ENCODE measurements at regions not wholly inside any gene's neighbourhood (a gene's known extent, or its start where the extent isn't known, plus 50 kb on each side); places are given as distances from the start of the nearest gene placed in this dataset.

GRCh38 chr2:64704161-64704560, 50.4 kb upstream of the SERTAD2 start:
- DNase-seq: no peak

- no peak for DNase-seq
Measured at GRCh38 chr2:64704996-64705395, 51.3 kb upstream of the SERTAD2 start.

- DNase-seq: no peak
Measured at GRCh38 chr2:64707276-64707675, 53.6 kb upstream of the SERTAD2 start.

GRCh38 chr2:64708829-64709228, 55.1 kb upstream of the SERTAD2 start:
- no peak for DNase-seq

- DNase-seq: no peak
Measured at GRCh38 chr2:64711252-64711800, 57.6 kb upstream of the SERTAD2 start.

- DNase-seq: no peak
Measured at GRCh38 chr2:64713686-64714085, 60.0 kb upstream of the SERTAD2 start.

- no peak for DNase-seq
Measured at GRCh38 chr2:64716569-64716968, 62.9 kb upstream of the SERTAD2 start.

GRCh38 chr2:64718250-64718885, 64.7 kb upstream of the SERTAD2 start:
- no peak for DNase-seq

- no peak for DNase-seq
Measured at GRCh38 chr2:64720535-64721319, 67.0 kb upstream of the SERTAD2 start.

- DNase-seq: no peak
Measured at GRCh38 chr2:64721320-64721623, 67.6 kb upstream of the SERTAD2 start.

- DNase-seq: no peak
Measured at GRCh38 chr2:64722291-64723044, 68.8 kb upstream of the SERTAD2 start.

- no peak for DNase-seq
Measured at GRCh38 chr2:64727013-64727767, 73.5 kb upstream of the SERTAD2 start.

- no peak for DNase-seq
Measured at GRCh38 chr2:64727843-64728463, 74.2 kb upstream of the SERTAD2 start.

GRCh38 chr2:64730551-64731262, 77.0 kb upstream of the SERTAD2 start:
- DNase-seq: no peak

- DNase-seq: no peak
Measured at GRCh38 chr2:64731263-64731643, 77.5 kb upstream of the SERTAD2 start.

GRCh38 chr2:64731746-64732145, 78.0 kb upstream of the SERTAD2 start:
- DNase-seq: no peak

- no peak for DNase-seq
Measured at GRCh38 chr2:64732146-64732545, 78.4 kb upstream of the SERTAD2 start.

- no peak for DNase-seq
Measured at GRCh38 chr2:64735504-64735903, 81.8 kb upstream of the SERTAD2 start.

- no peak for DNase-seq
Measured at GRCh38 chr2:64737547-64737946, 83.8 kb upstream of the SERTAD2 start.

GRCh38 chr2:64738026-64738425, 84.3 kb upstream of the SERTAD2 start:
- no peak for DNase-seq

GRCh38 chr2:64742678-64743077, 89.0 kb upstream of the SERTAD2 start:
- no peak for DNase-seq
